DOHH2 (cell line): ENCODE measurements at regions not wholly inside any gene's neighbourhood (a gene's known extent, or its start where the extent isn't known, plus 50 kb on each side); places are given as distances from the start of the nearest gene placed in this dataset.

ENCODE experiments used
- EZH2phosphoT487 ChIP-seq: fragments of 200-600 bp; sonication (generic); IDR thresholded peaks from 2 replicates; pipeline ENCODE4 v1.6.1; 2017; ENCODE audit warnings: borderline replicate concordance, mild to moderate bottlenecking, antibody characterized with exemption, low read length, moderate library complexity, mixed read lengths
- TF ChIP-seq, protein P1 (sequence below): fragments of 200-600 bp; sonication (generic); IDR thresholded peaks from one replicate; pipeline ENCODE4 v1.5.1; 2014; ENCODE audit warnings: antibody characterized with exemption, mild to moderate bottlenecking, low read depth, low read length; ENCODE audit not compliant: poor library complexity, severe bottlenecking

- TF ChIP-seq, protein P1, sequence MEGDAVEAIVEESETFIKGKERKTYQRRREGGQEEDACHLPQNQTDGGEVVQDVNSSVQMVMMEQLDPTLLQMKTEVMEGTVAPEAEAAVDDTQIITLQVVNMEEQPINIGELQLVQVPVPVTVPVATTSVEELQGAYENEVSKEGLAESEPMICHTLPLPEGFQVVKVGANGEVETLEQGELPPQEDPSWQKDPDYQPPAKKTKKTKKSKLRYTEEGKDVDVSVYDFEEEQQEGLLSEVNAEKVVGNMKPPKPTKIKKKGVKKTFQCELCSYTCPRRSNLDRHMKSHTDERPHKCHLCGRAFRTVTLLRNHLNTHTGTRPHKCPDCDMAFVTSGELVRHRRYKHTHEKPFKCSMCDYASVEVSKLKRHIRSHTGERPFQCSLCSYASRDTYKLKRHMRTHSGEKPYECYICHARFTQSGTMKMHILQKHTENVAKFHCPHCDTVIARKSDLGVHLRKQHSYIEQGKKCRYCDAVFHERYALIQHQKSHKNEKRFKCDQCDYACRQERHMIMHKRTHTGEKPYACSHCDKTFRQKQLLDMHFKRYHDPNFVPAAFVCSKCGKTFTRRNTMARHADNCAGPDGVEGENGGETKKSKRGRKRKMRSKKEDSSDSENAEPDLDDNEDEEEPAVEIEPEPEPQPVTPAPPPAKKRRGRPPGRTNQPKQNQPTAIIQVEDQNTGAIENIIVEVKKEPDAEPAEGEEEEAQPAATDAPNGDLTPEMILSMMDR: no peak
- TF ChIP-seq EZH2phosphoT487: no peak
Observed at GRCh38 chr9:105118636-105119035, 125.8 kb upstream of the SLC44A1 start.
